Body of pancreas (tissue), 4 donors: ENCODE measurements at regions not wholly inside any gene's neighbourhood (a gene's known extent, or its start where the extent isn't known, plus 50 kb on each side); places are given as distances from the start of the nearest gene placed in this dataset.

Experiments used
- POLR2A ChIP-seq, 3 donors: fragments of 450-650 bp; IDR thresholded peaks; one replicate each; pipeline ENCODE4 v1.6.1; 2016; ENCODE audit warnings: antibody characterized with exemption in 3 of 3, mild to moderate bottlenecking in 2 of 3
- TF ChIP-seq, protein P1 (sequence below), 7 experiments: fragments of 450-650 bp in 4 of 7; fragments of 200-600 bp in 3 of 7; sonication (generic) in 3 of 7; IDR thresholded peaks; one replicate each; pipeline ENCODE4 v1.5.1; 2016 to 2019; ENCODE audit warnings: antibody characterized with exemption in 7 of 7

DNA sequence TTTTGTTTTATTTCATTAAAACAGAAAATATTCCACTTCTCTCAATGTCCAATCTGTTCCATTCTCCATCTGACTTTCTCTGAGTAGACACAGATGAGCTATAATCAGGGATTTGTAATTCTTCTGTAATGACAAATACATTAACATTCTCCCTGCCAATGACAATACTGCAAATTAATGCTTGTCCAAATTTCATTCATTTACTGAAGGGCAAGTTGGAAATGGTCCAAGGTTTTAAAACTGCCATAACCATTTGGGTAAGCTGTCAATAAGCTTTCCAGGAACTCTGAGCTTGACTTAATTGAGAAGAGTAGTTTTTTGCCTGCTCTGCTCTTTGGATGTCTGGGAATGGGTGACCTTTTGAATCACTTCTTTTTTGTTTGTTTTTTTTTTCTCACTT is 253.5 kb downstream of the DMRTA1 start:
- TF ChIP-seq, protein P1, sequence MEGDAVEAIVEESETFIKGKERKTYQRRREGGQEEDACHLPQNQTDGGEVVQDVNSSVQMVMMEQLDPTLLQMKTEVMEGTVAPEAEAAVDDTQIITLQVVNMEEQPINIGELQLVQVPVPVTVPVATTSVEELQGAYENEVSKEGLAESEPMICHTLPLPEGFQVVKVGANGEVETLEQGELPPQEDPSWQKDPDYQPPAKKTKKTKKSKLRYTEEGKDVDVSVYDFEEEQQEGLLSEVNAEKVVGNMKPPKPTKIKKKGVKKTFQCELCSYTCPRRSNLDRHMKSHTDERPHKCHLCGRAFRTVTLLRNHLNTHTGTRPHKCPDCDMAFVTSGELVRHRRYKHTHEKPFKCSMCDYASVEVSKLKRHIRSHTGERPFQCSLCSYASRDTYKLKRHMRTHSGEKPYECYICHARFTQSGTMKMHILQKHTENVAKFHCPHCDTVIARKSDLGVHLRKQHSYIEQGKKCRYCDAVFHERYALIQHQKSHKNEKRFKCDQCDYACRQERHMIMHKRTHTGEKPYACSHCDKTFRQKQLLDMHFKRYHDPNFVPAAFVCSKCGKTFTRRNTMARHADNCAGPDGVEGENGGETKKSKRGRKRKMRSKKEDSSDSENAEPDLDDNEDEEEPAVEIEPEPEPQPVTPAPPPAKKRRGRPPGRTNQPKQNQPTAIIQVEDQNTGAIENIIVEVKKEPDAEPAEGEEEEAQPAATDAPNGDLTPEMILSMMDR (IDR thresholded peaks at IDR 0.05) = no peak
- no peak for TF ChIP-seq POLR2A (IDR thresholded peaks at IDR 0.05)
